ENCODE measurements at regions not wholly inside any gene's neighbourhood (a gene's known extent, or its start where the extent isn't known, plus 50 kb on each side); places are given as distances from the start of the nearest gene placed in this dataset.

- TF ChIP-seq, protein P1, sequence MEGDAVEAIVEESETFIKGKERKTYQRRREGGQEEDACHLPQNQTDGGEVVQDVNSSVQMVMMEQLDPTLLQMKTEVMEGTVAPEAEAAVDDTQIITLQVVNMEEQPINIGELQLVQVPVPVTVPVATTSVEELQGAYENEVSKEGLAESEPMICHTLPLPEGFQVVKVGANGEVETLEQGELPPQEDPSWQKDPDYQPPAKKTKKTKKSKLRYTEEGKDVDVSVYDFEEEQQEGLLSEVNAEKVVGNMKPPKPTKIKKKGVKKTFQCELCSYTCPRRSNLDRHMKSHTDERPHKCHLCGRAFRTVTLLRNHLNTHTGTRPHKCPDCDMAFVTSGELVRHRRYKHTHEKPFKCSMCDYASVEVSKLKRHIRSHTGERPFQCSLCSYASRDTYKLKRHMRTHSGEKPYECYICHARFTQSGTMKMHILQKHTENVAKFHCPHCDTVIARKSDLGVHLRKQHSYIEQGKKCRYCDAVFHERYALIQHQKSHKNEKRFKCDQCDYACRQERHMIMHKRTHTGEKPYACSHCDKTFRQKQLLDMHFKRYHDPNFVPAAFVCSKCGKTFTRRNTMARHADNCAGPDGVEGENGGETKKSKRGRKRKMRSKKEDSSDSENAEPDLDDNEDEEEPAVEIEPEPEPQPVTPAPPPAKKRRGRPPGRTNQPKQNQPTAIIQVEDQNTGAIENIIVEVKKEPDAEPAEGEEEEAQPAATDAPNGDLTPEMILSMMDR (IDR thresholded peaks at IDR 0.05; ENCODE audit: unreplicated experiment in 3 of 3) = no peak
- H3K4me1 Mint-ChIP-seq = peaks cover 11% of the 10 kb centered on the region
- no peaks in the 10 kb centered on the region for H3K9me3 Mint-ChIP-seq
- H3K27ac Mint-ChIP-seq = no peak overlapping the region
- peaks cover 40% of the 10 kb centered on the region for H3K27me3 Mint-ChIP-seq (ENCODE audit: low read depth)
- H3K36me3 Mint-ChIP-seq (ENCODE audit: low read depth) = no peaks in the 10 kb centered on the region
- peak overlapping the region; percentile 4 to 42 (median 24) for H3K4me3 Mint-ChIP-seq
Measured at GRCh38 chr14:101501341-101501740, 60.0 kb upstream of the DIO3 start.

DNA sequence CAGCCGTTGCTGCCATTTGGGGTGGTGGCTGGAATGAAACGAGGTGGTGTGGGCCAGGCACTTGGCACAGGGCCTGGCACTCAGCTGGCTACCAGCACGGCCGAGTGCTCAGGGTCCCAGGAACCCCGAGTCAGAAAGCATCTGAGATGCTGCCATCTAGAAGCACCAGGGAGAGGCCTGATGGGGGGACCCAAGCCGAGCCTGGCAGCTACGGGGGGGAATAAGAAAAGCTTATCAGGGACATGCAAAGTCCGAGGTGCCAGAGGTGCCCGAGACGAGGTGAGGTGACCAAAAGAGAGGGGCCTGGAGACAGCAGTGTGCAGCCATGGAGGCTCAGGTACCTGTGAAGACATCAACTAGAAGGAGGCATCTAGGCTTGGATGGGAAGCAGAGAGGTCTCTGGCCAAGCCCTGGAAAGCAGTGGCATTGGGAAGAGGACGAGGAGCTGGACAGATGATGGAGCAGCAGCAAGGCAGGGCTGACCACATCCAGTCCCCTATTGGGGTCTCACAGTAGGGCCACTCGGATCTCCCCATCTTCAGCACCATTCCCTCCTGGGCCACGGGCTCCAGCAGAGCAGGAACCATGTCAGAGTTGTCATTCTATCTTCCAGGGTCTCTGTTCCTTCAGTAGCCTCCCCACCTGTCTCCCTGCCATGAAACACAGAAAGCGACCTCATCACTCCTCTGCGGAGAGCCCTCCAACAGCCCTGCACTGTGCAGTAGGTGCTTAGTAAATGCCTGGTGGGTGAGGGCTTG, 59.3 kb upstream of the DIO3 start:
- TF ChIP-seq, protein P1 (IDR thresholded peaks at IDR 0.05; ENCODE audit: unreplicated experiment in 3 of 3) = no peak
- Mint-ChIP-seq H3K27me3 (ENCODE audit: low read depth) (peaks cover 40% of the 10 kb centered on the region), H3K27ac (no peak overlapping the region)

GRCh38 chr14:101502761-101503392, 58.4 kb upstream of the DIO3 start:
- Mint-ChIP-seq H3K9me3 (no peaks in the 10 kb centered on the region), H3K36me3 (ENCODE audit: low read depth) (no peaks in the 10 kb centered on the region), H3K4me1 (peaks cover 4% of the 10 kb centered on the region), H3K27me3 (ENCODE audit: low read depth) (peaks cover 40% of the 10 kb centered on the region), H3K27ac (no peak overlapping the region), H3K4me3 (no peak overlapping the region)
- TF ChIP-seq, protein P1 (IDR thresholded peaks at IDR 0.05; ENCODE audit: unreplicated experiment in 3 of 3) = no peak

More for the DNA sequence above, 59.3 kb upstream of the DIO3 start:
- no peaks in the 10 kb centered on the region for H3K9me3 Mint-ChIP-seq
- peaks cover 10% of the 10 kb centered on the region for H3K4me1 Mint-ChIP-seq
- H3K4me3 Mint-ChIP-seq = no peak overlapping the region
- H3K36me3 Mint-ChIP-seq (ENCODE audit: low read depth) = no peaks in the 10 kb centered on the region

DNA sequence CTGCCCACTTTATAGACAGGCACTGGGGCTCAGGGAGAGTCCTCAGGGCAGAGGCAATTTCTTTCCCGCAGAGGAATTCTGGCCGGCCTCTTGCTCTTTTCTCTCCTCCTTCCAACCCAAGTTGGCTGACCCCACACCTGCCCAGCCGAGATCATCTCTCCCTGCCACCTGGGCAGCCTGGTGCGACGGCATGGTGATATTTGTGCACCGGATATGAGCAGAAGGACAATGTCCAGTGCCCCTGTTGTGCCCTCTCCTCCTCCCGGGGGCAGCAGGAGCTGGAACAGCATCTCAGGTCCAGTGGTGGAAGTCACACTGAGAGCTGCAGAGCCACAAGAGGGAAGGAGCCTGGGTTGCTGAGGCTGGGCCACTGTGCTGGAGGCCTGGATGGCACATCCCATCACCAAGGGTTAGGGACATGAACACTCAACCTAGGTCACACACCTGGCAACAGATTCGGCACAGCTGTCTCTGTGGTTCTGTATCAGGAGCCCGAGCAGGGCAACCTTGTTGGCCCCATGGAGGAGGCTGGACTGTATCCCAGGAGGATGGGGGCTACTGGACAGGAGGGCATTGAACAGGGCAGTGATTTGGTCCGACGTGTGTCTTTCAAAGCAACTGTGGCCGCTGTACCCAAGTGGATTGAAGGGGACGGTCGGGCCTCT, 57.7 kb upstream of the DIO3 start:
- no peaks in the 10 kb centered on the region for H3K36me3 Mint-ChIP-seq (ENCODE audit: low read depth)
- H3K4me1 Mint-ChIP-seq = peaks cover 4% of the 10 kb centered on the region
- no peak overlapping the region for H3K27ac Mint-ChIP-seq
- peaks cover 40% of the 10 kb centered on the region for H3K27me3 Mint-ChIP-seq (ENCODE audit: low read depth)
- H3K4me3 Mint-ChIP-seq = no peak overlapping the region
- TF ChIP-seq, protein P1 (IDR thresholded peaks at IDR 0.05; ENCODE audit: unreplicated experiment in 3 of 3) = no peak
- no peaks in the 10 kb centered on the region for H3K9me3 Mint-ChIP-seq

DNA sequence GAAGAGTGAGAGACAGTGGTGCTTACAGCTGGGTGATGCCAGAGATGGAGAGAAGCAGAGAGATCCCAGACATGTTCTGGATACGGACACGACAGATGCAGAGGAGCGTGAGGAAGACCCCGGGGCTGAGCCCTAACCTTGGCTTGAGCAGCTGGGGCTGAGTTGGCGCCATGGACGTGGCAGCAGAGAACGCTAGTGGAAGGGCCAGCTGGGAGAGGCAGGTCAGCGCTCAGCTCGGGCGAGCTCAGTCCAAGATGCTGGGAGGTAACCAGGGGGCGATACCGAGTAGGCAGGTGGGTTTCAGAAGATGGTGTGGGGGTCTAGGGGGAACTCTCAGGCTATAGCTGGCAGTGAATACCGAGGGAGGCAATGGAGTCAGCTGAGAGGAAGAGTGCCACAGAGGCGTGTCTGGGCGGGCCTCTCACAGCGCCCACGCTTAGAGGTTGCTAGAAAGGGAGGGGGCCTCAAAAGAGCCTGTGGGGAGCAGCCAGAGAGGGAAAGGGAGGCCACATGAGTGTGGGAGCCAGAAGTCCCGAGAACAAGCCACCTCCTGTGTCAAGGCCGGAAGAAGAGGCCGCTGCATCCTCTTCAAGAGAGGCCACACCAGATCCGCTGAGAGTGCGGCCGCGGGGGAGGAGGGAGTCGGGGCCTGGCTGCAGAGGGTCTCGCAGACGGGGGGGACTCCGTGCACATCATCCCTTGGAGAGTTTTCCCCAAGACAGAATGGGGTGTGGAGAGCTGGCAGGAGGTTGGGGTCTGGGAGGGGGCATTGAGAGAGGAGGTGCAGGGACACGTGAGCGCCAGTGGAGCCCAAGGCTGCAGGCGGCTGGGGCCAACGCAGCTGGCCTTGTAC, 57.0 kb upstream of the DIO3 start:
- Mint-ChIP-seq H3K4me1 (peaks cover 4% of the 10 kb centered on the region), H3K27me3 (ENCODE audit: low read depth) (peaks cover 40% of the 10 kb centered on the region), H3K9me3 (no peaks in the 10 kb centered on the region), H3K27ac (peak overlapping the region in 1 of 3 experiments; percentile 16), H3K4me3 (no peak overlapping the region), H3K36me3 (ENCODE audit: low read depth) (no peaks in the 10 kb centered on the region)
- TF ChIP-seq, protein P1 (IDR thresholded peaks at IDR 0.05; ENCODE audit: unreplicated experiment in 3 of 3) = no peak

Measured in nephron (organoid).